A673 (cell line): ENCODE measurements at regions not wholly inside any gene's neighbourhood (a gene's known extent, or its start where the extent isn't known, plus 50 kb on each side); places are given as distances from the start of the nearest gene placed in this dataset.

Experiments
- BruUV-seq: library from RNA; stranded (reverse); fragments of 400-500 nt; replicated peaks from 2 replicates; lab custom pipeline; 2021; lab: Mats Ljungman, UMichigan
- CTCF ChIA-PET: fragments of 300-600 bp; sonication (Branson Sonifier 250); formaldehyde crosslinking; loops from one replicate; lab custom pipeline; 2022; ENCODE audit warnings: antibody characterized with exemption; lab: Charles Lee
- POLR2A ChIA-PET: fragments of 300-600 bp; sonication (Branson Sonifier 250); formaldehyde crosslinking; loops from one replicate; lab custom pipeline; 2022; ENCODE audit warnings: antibody characterized with exemption; ENCODE audit not compliant: low non-redundant PET; lab: Charles Lee
- DNase-seq: peaks from one replicate; pipeline ENCODE4 v3.0.0-alpha.2; 2015; ENCODE audit warnings: low spot score
- H3K27ac ChIP-seq: fragments of 200-600 bp; sonication (generic); 2 replicates; pipeline ENCODE4 v1.5.1; 2016; ENCODE audit warnings: mixed run types, low read depth, mild to moderate bottlenecking, mixed read lengths, antibody characterized with exemption, low read length; ENCODE audit not compliant: poor library complexity, severe bottlenecking
- H3K27me3 ChIP-seq: fragments of 200-600 bp; sonication (generic); replicated peaks from 2 replicates; pipeline ENCODE4 v1.6.1; 2017; ENCODE audit warnings: mixed run types, low read depth, mild to moderate bottlenecking, mixed read lengths, antibody characterized with exemption, low read length; ENCODE audit not compliant: insufficient read depth, poor library complexity
- H3K36me3 ChIP-seq: fragments of 200-600 bp; sonication (generic); 2 replicates; pipeline ENCODE4 v1.6.1; 2016; ENCODE audit warnings: mixed run types, mild to moderate bottlenecking, mixed read lengths, antibody characterized with exemption, low read length; ENCODE audit not compliant: insufficient read depth, poor library complexity, severe bottlenecking
- H3K4me1 ChIP-seq: fragments of 200-600 bp; sonication (generic); 2 replicates; pipeline ENCODE4 v1.6.1; 2017; ENCODE audit warnings: mixed run types, mild to moderate bottlenecking, mixed read lengths, antibody characterized with exemption, low read length; ENCODE audit not compliant: insufficient read depth, poor library complexity, severe bottlenecking
- H3K4me3 ChIP-seq: fragments of 200-600 bp; sonication (generic); 2 replicates; pipeline ENCODE4 v1.5.1; 2016; ENCODE audit warnings: low read depth, mixed run types, mild to moderate bottlenecking, mixed read lengths, low read length; ENCODE audit not compliant: poor library complexity, severe bottlenecking
- H3K9me3 ChIP-seq: fragments of 200-600 bp; sonication (generic); 2 replicates; pipeline ENCODE4 v1.6.1; 2016; ENCODE audit warnings: mixed run types, low read depth, mild to moderate bottlenecking, mixed read lengths, antibody characterized with exemption, low read length; ENCODE audit not compliant: poor library complexity, severe bottlenecking
- CTCF ChIP-seq: fragments of 300-800, 200-600 bp; sonication (generic); conservative IDR thresholded peaks from 2 replicates; pipeline ENCODE4 v1.5.1; 2017; ENCODE audit warnings: low read depth, mild to moderate bottlenecking, antibody characterized with exemption, low read length, moderate library complexity, mixed read lengths
- EZH2 ChIP-seq: fragments of 200-600 bp; sonication (generic); IDR thresholded peaks from 2 replicates; pipeline ENCODE4 v1.6.1; 2017; ENCODE audit warnings: borderline replicate concordance, low read depth, mild to moderate bottlenecking, mixed read lengths, antibody characterized with exemption, low read length; ENCODE audit not compliant: poor library complexity, severe bottlenecking
- intact Hi-C: fragments of 100-400 bp; cut with micrococcal nuclease; formaldehyde crosslinking; loops from one replicate; pipeline ENCODE4 v1.10.0; 2022; ENCODE audit not compliant: unreplicated experiment

DNA sequence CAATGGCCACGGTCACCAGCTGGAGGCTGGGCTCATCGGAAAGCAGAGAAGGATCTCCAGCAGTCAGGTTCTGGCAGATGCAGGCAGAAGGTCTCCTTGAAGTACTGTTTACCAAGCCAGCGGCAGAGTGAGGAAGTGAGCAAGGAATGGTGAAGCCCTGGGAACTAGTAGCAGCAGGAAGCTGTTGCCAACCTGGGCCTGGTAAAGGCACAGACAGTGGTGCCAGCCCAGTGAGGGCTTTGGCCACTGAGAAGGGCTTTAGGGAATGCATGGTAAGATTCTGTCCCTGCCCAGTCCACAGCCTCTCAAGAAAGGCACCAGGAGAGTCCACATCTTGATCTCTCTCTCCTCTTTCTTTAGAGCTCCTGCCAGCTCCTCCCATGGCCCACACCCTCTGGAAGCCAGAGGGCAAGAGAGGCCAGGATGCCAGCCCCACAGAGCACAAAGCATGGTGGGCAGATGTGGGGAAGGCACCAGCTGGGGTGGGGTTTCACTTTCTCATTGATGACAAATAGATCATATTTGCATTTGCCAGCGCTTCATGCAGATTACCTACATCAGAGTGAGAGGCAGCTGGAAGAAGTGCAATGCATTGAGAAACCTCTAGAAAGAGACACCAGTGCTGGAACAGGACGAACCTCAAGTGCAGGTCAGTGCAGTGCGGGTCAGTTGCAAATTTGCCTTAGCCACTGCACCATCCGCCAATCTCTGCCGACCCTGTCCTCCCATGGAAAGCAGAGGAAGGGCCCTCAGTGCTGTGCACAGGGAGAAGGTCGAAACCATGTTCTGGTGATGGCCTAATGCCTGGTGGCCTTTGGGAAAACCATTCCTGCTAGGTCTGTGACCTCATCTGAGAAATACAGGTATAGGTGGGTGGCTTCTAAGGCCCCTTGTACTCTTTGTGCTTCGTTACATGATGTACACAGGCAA lies 667.8 kb upstream of the MKI67 start:
- POLR2A ChIA-PET, result no interaction called here

DNA sequence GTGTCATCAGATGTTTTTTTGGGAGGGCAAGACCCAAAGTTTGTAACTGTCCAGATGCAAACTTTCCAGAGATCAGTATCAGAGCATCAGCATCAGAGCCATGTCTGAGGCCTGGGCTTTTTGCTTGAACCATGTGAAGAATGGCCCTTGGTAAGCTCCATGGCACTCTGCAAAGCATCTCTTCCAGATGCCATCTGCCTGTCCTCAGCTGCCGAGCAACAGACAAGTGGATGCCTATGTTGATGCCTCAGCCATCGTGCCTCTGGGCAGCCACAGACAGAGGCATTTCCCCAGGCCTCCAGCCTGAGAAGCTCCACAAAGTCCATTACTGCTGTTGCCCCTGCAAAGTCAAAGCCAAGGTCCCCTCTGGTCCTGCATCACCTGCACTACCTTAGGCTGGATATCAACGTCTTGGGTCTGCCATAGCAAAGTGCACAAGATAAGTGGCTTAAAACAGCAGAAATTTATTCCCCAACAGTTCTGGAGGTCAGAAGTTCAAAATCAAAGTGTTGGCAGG lies 670.2 kb upstream of the MKI67 start:
- H3K4me1 ChIP-seq, result no peaks in the 10 kb centered on the region
- no peak for TF ChIP-seq CTCF
- no peak for TF ChIP-seq EZH2
- no peaks in the 10 kb centered on the region for H3K9me3 ChIP-seq
- H3K36me3 ChIP-seq, result no peaks in the 10 kb centered on the region
- no peak overlapping the region for H3K27ac ChIP-seq
- CTCF ChIA-PET, result no interaction called here
- intact Hi-C loops, result no loop called here
- H3K4me3 ChIP-seq, result no peak overlapping the region
- no TSS peak for BruUV-seq
- no peaks in the 10 kb centered on the region for H3K27me3 ChIP-seq
- POLR2A ChIA-PET, result no interaction called here
- no peak for DNase-seq

More for the DNA sequence above, 667.8 kb upstream of the MKI67 start:
- TF ChIP-seq CTCF, result no peak
- no peak for TF ChIP-seq EZH2
- no peaks in the 10 kb centered on the region for H3K36me3 ChIP-seq
- no peak overlapping the region for H3K4me3 ChIP-seq
- intact Hi-C loops, result no loop called here
- no peaks in the 10 kb centered on the region for H3K27me3 ChIP-seq
- BruUV-seq, result no TSS peak
- no peaks in the 10 kb centered on the region for H3K9me3 ChIP-seq
- DNase-seq, result no peak
- H3K4me1 ChIP-seq, result no peaks in the 10 kb centered on the region
- H3K27ac ChIP-seq, result no peak overlapping the region
- CTCF ChIA-PET, result no interaction called here

- CTCF ChIA-PET, result no interaction called here
- Histone ChIP-seq H3K36me3 (no peaks in the 10 kb centered on the region), H3K4me1 (no peaks in the 10 kb centered on the region), H3K9me3 (no peaks in the 10 kb centered on the region), H3K27ac (no peak overlapping the region), H3K4me3 (no peak overlapping the region), H3K27me3 (peaks cover 6% of the 10 kb centered on the region)
- no peak for DNase-seq
- no TSS peak for BruUV-seq
- POLR2A ChIA-PET, result no interaction called here
- no peak for TF ChIP-seq CTCF
- intact Hi-C loops, result no loop called here
These were observed 665.0 kb upstream of the MGMT start for GRCh38 chr10:128802062-128802461.
